CD14-positive monocyte (primary cell): ENCODE measurements at regions not wholly inside any gene's neighbourhood (a gene's known extent, or its start where the extent isn't known, plus 50 kb on each side); places are given as distances from the start of the nearest gene placed in this dataset.
"Not testable (repeated sequence)": the region's sequence is repeated elsewhere in the genome, so short reads cannot be mapped to it uniquely, and the experiment has no call there.

Experiments used
- DNase-seq, 3 donors: peaks; one replicate each; pipeline ENCODE4 v3.0.0-alpha.2; 2011 to 2022
- H2AFZ ChIP-seq: 2 replicates; pipeline ENCODE4 v1.6.0; 2012; ENCODE audit warnings: mild to moderate bottlenecking, low read depth, low read length, inconsistent platforms; ENCODE audit not compliant: insufficient read depth, poor library complexity, severe bottlenecking
- H3K27ac ChIP-seq, 2 donors: 1 replicate in 1 of 2; 2 replicates in 1 of 2; pipeline ENCODE4 v1.5.1; 2012 to 2013; ENCODE audit warnings: low read length in 2 of 2, control low read depth in 1 of 2, inconsistent platforms in 1 of 2, low read depth in 1 of 2, mild to moderate bottlenecking in 1 of 2
- H3K27me3 ChIP-seq, 2 donors: one replicate each; pipeline versions ENCODE4 v1.6.0 to v1.6.1; 2011 to 2013; ENCODE audit warnings: low read length in 2 of 2; ENCODE audit not compliant: control insufficient read depth in 2 of 2, insufficient read depth in 2 of 2
- H3K36me3 ChIP-seq, 2 donors: replicated peaks in 1 of 2; 1 replicate in 1 of 2; 2 replicates in 1 of 2; pipeline versions ENCODE4 v1.5.1 to v1.6.1; 2012 to 2013; ENCODE audit warnings: low read length in 2 of 2, control low read depth in 1 of 2, inconsistent platforms in 1 of 2, mild to moderate bottlenecking in 1 of 2; ENCODE audit not compliant: insufficient read depth in 2 of 2, control insufficient read depth in 1 of 2
- H3K4me1 ChIP-seq, 2 donors: 1 replicate in 1 of 2; 2 replicates in 1 of 2; pipeline versions ENCODE4 v1.5.1 to v1.6.1; 2012 to 2013; ENCODE audit warnings: low read length in 2 of 2, control low read depth in 1 of 2, inconsistent platforms in 1 of 2, mild to moderate bottlenecking in 1 of 2, moderate library complexity in 1 of 2; ENCODE audit not compliant: insufficient read depth in 2 of 2, control insufficient read depth in 1 of 2
- H3K4me2 ChIP-seq: replicated peaks from 2 replicates; pipeline ENCODE3; 2012; ENCODE audit warnings: low read length, moderate library complexity, mild to moderate bottlenecking; ENCODE audit not compliant: poor library complexity, severe bottlenecking; ENCODE audit errors: extremely low read depth
- H3K4me3 ChIP-seq, 3 experiments: fragments of 200-600 bp in 1 of 3; sonication (generic) in 1 of 3; replicated peaks in 1 of 3; 1 replicate in 2 of 3; 2 replicates in 1 of 3; pipeline ENCODE4 v1.5.1; 2011 to 2013; ENCODE audit warnings: low read length in 3 of 3, mild to moderate bottlenecking in 3 of 3, control low read depth in 2 of 3, low read depth in 2 of 3, inconsistent platforms in 1 of 3, moderate library complexity in 1 of 3
- H3K79me2 ChIP-seq: 2 replicates; pipeline ENCODE4 v1.6.0; 2012; ENCODE audit warnings: mild to moderate bottlenecking, control low read depth, inconsistent platforms, low read length, moderate library complexity; ENCODE audit not compliant: insufficient read depth
- H3K9ac ChIP-seq: 2 replicates; pipeline ENCODE4 v1.6.0; 2017; ENCODE audit warnings: low read length, mild to moderate bottlenecking; ENCODE audit not compliant: insufficient read depth, poor library complexity, severe bottlenecking
- H3K9me3 ChIP-seq, 2 donors: replicated peaks in 1 of 2; 1 replicate in 1 of 2; 2 replicates in 1 of 2; pipeline versions ENCODE4 v1.5.1 to v1.6.1; 2012 to 2013; ENCODE audit warnings: low read length in 2 of 2, control low read depth in 1 of 2; ENCODE audit not compliant: control insufficient read depth in 1 of 2, insufficient read depth in 1 of 2
- H4K20me1 ChIP-seq: 2 replicates; pipeline ENCODE4 v1.6.0; 2012; ENCODE audit warnings: mild to moderate bottlenecking, low read length, control low read depth, moderate library complexity; ENCODE audit not compliant: insufficient read depth
- H3K27ac Mint-ChIP-seq, 7 donors: one replicate each; pipeline ENCODE4 v1.8.0; 2020; ENCODE audit warnings: mild to moderate bottlenecking in 7 of 7, mixed read lengths in 7 of 7, moderate library complexity in 6 of 7, inconsistent platforms in 2 of 7
- H3K27me3 Mint-ChIP-seq, 3 donors: one replicate each; pipeline ENCODE4 v1.8.0; 2021 to 2022; ENCODE audit warnings: low read depth in 3 of 3, mild to moderate bottlenecking in 3 of 3, mixed read lengths in 3 of 3, moderate library complexity in 3 of 3, inconsistent platforms in 1 of 3
- H3K36me3 Mint-ChIP-seq, 2 donors: one replicate each; pipeline ENCODE4 v1.8.0; 2020; ENCODE audit warnings: mixed read lengths in 2 of 2, inconsistent platforms in 1 of 2, mild to moderate bottlenecking in 1 of 2
- H3K4me1 Mint-ChIP-seq: one replicate; pipeline ENCODE4 v1.8.0; 2020; ENCODE audit warnings: mild to moderate bottlenecking, mixed read lengths
- H3K4me3 Mint-ChIP-seq, 2 donors: one replicate each; pipeline ENCODE4 v1.8.0; 2020; ENCODE audit warnings: mild to moderate bottlenecking in 2 of 2, mixed read lengths in 2 of 2, moderate library complexity in 1 of 2
- H3K9me3 Mint-ChIP-seq, 7 donors: one replicate each; pipeline ENCODE4 v1.8.0; 2020 to 2022; ENCODE audit warnings: mixed read lengths in 7 of 7, mild to moderate bottlenecking in 6 of 7, moderate library complexity in 6 of 7, inconsistent platforms in 2 of 7
- CTCF ChIP-seq: fragments of 200-600 bp; IDR thresholded peaks from one replicate; pipeline ENCODE4 v1.8.0; 2022; ENCODE audit warnings: antibody characterized with exemption, mild to moderate bottlenecking
- WGBS: methylation state at CpG from one replicate; pipeline ENCODE4 v1.1.5; 2013; ENCODE audit warnings: missing lambda C conversion rate; ENCODE audit not compliant: insufficient coverage; 5-methylcytosine and 5-hydroxymethylcytosine counted together
- intact Hi-C, 2 donors: fragments of 100-400 bp; cut with micrococcal nuclease; formaldehyde crosslinking; loops; one replicate each; pipeline versions ENCODE4 v1.15.0 to v1.15.1; 2023

DNA sequence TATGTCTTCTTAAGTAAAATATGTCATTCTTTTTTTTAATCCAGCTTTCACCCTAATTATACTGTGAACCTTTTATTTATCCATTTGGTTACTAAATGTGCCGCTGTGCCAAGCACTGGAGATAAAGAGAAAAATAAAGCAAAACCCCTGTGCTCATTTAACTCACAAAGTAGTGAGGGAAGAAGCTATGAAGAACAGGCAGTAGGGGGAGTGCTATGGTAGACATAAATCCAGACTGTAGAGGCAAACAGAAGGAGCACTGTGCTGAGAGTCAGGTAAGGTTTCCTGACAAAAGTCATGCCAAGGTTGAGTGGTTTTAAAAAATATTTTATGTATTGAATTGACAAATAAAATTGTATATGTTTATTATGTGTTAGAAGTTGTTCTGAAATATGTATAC, 188.5 kb upstream of the SYT10 start:
- H3K27me3 Mint-ChIP-seq: peaks cover 0 to 3% (median 1%) of the 10 kb centered on the region in 3 donors
- H3K4me1 Mint-ChIP-seq: no peaks in the 10 kb centered on the region
- H3K79me2 ChIP-seq: no peaks in the 10 kb centered on the region
- WGBS: no CpG with 5 or more reads among the region's 1 CpG
- H3K4me1 ChIP-seq: no peaks in the 10 kb centered on the region
- no peaks in the 10 kb centered on the region for H3K36me3 Mint-ChIP-seq
- no peaks in the 10 kb centered on the region for H3K9me3 ChIP-seq
- no peak overlapping the region for H3K4me2 ChIP-seq
- no peak for DNase-seq
- H3K27ac ChIP-seq: no peak overlapping the region
- H3K27me3 ChIP-seq: no peaks in the 10 kb centered on the region
- H2AFZ ChIP-seq: no peak overlapping the region
- no peak overlapping the region for H3K9ac ChIP-seq
- H3K4me3 ChIP-seq: no peak overlapping the region
- H3K36me3 ChIP-seq: no peaks in the 10 kb centered on the region
- no peaks in the 10 kb centered on the region for H4K20me1 ChIP-seq
- peaks cover 0 to 7% (median 0%) of the 10 kb centered on the region in 7 donors for H3K9me3 Mint-ChIP-seq
- intact Hi-C loops: loop anchor here in 1 of 2 donors (10.0 kb wide), 1 partner anchor 703 kb away; no protein-coding TSS in a partner anchor
- H3K27ac Mint-ChIP-seq: no peak overlapping the region
- TF ChIP-seq CTCF: no peak
- no peak overlapping the region for H3K4me3 Mint-ChIP-seq

DNA sequence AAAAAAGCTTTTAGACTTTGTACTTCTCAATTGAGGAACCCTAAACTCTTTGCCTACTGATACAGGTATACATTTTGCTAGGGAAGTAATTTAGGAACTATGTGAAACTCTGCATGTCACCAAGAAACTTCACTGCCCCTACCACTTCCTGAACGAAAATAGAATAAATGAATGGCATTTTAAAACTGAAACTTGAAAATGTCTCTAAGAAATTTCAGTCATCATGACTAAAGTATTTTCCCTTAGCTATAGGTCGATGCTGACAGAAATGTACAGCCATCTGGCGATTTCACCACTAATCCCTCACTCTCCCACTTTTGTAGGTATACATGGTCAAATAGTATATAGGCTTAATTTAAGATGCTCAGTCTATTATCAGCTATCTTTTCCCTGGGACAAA, 194.9 kb upstream of the SYT10 start:
- Histone ChIP-seq H2AFZ (no peak overlapping the region), H3K4me3 (no peak overlapping the region)
- WGBS: no CpG with 5 or more reads among the region's 3 CpGs

DNA sequence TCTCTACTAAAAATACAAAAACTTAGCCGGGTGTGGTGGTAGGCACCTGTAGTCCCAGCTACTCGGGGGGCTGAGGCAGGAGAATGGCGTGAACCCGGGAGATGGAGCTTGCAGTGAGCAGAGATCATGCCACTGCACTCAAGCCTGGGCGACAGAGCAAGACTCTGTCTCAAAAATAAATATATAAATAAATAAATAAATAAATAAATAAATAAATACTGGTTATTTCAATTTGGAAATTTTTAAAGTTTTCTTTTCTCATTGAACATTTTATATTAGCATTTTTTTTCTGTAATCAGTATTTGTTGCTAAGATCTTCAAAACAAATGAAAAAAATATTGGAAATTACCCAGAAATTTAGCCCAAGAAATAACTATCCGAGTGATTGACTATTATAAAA, 197.3 kb upstream of the SYT10 start:
- H3K36me3 ChIP-seq, H3K4me3 Mint-ChIP-seq, H3K79me2 ChIP-seq, H3K4me1 ChIP-seq, H3K27ac ChIP-seq, H3K36me3 Mint-ChIP-seq, H3K27me3 Mint-ChIP-seq, DNase-seq, H4K20me1 ChIP-seq, H2AFZ ChIP-seq, intact Hi-C loops, H3K4me3 ChIP-seq, H3K9ac ChIP-seq, H3K4me1 Mint-ChIP-seq, H3K9me3 ChIP-seq, H3K4me2 ChIP-seq, H3K27me3 ChIP-seq: not testable (repeated sequence)
- no CpG with 5 or more reads among the region's 6 CpGs for WGBS
- Mint-ChIP-seq H3K9me3 (peaks cover 0 to 16% (median 5%) of the 10 kb centered on the region in 7 donors), H3K27ac (peak overlapping the region in 1 of 7 donors; percentile 15)

More for the DNA sequence above, 194.9 kb upstream of the SYT10 start:
- Histone ChIP-seq H3K9me3 (peaks cover 0 to 2% of the 10 kb centered on the region in 2 donors), H3K9ac (no peak overlapping the region), H4K20me1 (no peaks in the 10 kb centered on the region), H3K79me2 (no peaks in the 10 kb centered on the region), H3K27me3 (no peaks in the 10 kb centered on the region), H3K36me3 (no peaks in the 10 kb centered on the region), H3K4me2 (peak overlapping the region; percentile 3), H3K27ac (no peak overlapping the region), H3K4me1 (peaks cover 0 to 6% of the 10 kb centered on the region in 2 donors)
- intact Hi-C loops: no loop called here
- Mint-ChIP-seq H3K27ac (no peak overlapping the region), H3K27me3 (peaks cover 0 to 1% (median 1%) of the 10 kb centered on the region in 3 donors), H3K4me1 (peaks cover 6% of the 10 kb centered on the region), H3K9me3 (peaks cover 0 to 16% (median 5%) of the 10 kb centered on the region in 7 donors), H3K4me3 (no peak overlapping the region), H3K36me3 (no peaks in the 10 kb centered on the region)
- TF ChIP-seq CTCF: no peak
- no peak for DNase-seq
